ENCODE measurements at regions not wholly inside any gene's neighbourhood (a gene's known extent, or its start where the extent isn't known, plus 50 kb on each side); places are given as distances from the start of the nearest gene placed in this dataset.

DNA sequence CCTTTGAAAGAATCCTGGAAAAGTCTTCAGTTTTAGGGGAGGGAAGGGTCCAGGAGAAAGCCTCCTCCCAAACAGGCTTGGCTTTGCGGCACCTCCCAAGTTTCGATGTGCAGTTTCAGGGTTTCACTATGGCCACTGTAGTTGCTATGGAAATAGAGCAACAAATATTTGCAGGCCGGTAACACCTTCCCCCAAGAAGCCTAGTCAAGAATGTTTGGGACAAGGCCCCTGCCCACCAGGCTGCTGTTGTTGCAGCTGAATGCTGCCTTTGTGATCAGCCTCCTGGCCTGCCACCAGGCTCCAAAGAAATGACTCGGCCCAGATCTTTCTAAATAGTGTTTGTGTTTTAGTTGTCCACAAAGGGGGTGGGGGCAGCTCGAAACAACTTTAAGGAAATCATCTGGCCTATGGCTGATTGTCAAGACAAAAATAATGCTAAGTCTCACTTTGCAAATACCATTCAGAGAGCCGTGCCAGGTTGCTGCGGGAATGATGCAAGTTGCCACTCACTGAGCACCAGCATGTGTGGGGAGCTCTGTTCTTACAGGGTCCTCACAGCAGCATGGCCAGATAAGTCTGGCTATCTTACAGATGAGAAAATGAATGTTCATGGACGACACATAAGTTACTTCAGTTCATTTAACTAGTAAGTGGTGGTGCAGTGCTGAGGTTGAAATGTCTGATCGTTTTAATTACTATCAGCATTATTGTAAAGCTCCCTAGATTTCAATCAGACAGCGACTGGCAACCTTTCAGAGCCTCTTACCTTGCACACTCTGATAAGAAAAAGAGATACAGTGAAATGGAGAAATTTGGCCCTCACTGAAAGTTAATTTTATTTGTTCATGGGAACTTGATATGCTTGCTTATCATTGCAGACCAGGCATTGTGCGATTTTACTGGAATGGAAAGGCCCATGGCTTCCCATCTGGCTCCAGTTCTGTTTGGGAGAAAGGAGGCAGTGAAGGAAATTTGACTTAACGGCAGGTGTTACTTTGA, 91.2 kb upstream of the JUN start:
- TF ChIP-seq, protein P1, sequence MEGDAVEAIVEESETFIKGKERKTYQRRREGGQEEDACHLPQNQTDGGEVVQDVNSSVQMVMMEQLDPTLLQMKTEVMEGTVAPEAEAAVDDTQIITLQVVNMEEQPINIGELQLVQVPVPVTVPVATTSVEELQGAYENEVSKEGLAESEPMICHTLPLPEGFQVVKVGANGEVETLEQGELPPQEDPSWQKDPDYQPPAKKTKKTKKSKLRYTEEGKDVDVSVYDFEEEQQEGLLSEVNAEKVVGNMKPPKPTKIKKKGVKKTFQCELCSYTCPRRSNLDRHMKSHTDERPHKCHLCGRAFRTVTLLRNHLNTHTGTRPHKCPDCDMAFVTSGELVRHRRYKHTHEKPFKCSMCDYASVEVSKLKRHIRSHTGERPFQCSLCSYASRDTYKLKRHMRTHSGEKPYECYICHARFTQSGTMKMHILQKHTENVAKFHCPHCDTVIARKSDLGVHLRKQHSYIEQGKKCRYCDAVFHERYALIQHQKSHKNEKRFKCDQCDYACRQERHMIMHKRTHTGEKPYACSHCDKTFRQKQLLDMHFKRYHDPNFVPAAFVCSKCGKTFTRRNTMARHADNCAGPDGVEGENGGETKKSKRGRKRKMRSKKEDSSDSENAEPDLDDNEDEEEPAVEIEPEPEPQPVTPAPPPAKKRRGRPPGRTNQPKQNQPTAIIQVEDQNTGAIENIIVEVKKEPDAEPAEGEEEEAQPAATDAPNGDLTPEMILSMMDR (IDR thresholded peaks at IDR 0.05; ENCODE audit: poor library complexity), result no peak
- TF ChIP-seq EZH2phosphoT487 (IDR thresholded peaks at IDR 0.05; ENCODE audit: low read depth, severe bottlenecking, unreplicated experiment) (no peak), EZH2 (IDR thresholded peaks at IDR 0.05; ENCODE audit: borderline replicate concordance) (no peak)

Measured in hepatocyte (in vitro differentiated cells).